Naive B cell (primary cell): ENCODE measurements at regions not wholly inside any gene's neighbourhood (a gene's known extent, or its start where the extent isn't known, plus 50 kb on each side); places are given as distances from the start of the nearest gene placed in this dataset.

Source experiments
- ATAC-seq, 2 donors: fragments of 150-1000 bp; cut with Tn5 transposase; 2 replicates each; pipeline ENCODE4 v1.10.0; 2021; ENCODE audit warnings: low read depth in 2 of 2, mild to moderate bottlenecking in 2 of 2, moderate library complexity in 2 of 2
- DNase-seq: peaks from one replicate; pipeline ENCODE4 v3.0.0; 2022
- H3K27ac Mint-ChIP-seq, 6 donors: one replicate each; pipeline ENCODE4 v1.8.0; 2020 to 2022; ENCODE audit warnings: mild to moderate bottlenecking in 6 of 6, mixed read lengths in 6 of 6, moderate library complexity in 5 of 6, inconsistent platforms in 2 of 6
- H3K27me3 Mint-ChIP-seq, 3 donors: one replicate each; pipeline ENCODE4 v1.8.0; 2021 to 2022; ENCODE audit warnings: mixed read lengths in 3 of 3, mild to moderate bottlenecking in 1 of 3
- H3K36me3 Mint-ChIP-seq, 2 donors: one replicate each; pipeline ENCODE4 v1.8.0; 2020 to 2022; ENCODE audit warnings: mixed read lengths in 2 of 2, inconsistent platforms in 1 of 2, mild to moderate bottlenecking in 1 of 2
- H3K4me1 Mint-ChIP-seq, 3 donors: one replicate each; pipeline ENCODE4 v1.8.0; 2020 to 2022; ENCODE audit warnings: mixed read lengths in 3 of 3, inconsistent platforms in 1 of 3, mild to moderate bottlenecking in 1 of 3, moderate library complexity in 1 of 3
- H3K4me3 Mint-ChIP-seq, 8 donors: one replicate each; pipeline ENCODE4 v1.8.0; 2020 to 2022; ENCODE audit warnings: mild to moderate bottlenecking in 8 of 8, mixed read lengths in 8 of 8, moderate library complexity in 8 of 8, inconsistent platforms in 2 of 8
- H3K9me3 Mint-ChIP-seq, 7 donors: one replicate each; pipeline ENCODE4 v1.8.0; 2020 to 2022; ENCODE audit warnings: mixed read lengths in 7 of 7, mild to moderate bottlenecking in 5 of 7, inconsistent platforms in 2 of 7, moderate library complexity in 1 of 7

GRCh38 chr13:68690567-68690966 lies 1417.1 kb upstream of the ATXN8OS start:
- no peak overlapping the region for H3K4me3 Mint-ChIP-seq
- peaks cover 0 to 3% (median 0%) of the 10 kb centered on the region in 7 donors for H3K9me3 Mint-ChIP-seq
- no peaks in the 10 kb centered on the region for H3K4me1 Mint-ChIP-seq
- no peak overlapping the region for H3K27ac Mint-ChIP-seq
- no peaks in the 10 kb centered on the region for H3K36me3 Mint-ChIP-seq
- DNase-seq (no peak), ATAC-seq (no peak)
- H3K27me3 Mint-ChIP-seq: no peaks in the 10 kb centered on the region

DNA sequence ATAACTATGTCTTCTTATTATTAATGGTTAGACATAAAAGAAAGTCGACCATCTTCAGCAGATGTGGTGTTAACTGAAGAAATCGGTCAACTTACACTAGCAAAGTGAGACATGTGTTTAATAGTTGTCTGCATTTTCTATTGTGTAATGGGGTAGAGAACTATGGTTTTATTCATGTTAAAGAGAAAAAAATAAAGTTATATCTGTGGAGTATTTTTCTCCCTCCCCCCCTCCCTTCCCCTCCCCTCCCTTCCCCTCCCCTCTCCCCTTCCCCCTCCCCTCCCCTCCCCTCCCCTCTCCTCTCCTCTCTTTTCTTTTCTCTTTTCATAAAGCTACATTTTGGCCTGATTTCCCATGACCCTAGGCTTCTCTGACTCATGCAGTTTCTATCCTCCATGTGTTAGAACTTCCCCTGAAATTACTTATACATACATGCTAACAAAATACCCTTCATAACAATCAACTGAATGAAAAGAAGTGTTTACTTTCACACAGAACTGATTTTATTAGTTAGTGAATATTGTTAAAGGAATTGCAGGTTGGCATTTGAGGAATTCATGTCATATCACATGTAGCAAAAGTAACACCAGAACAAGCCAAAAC lies 1431.0 kb upstream of the ATXN8OS start:
- DNase-seq: no peak
- Mint-ChIP-seq H3K27ac (no peak overlapping the region), H3K36me3 (no peaks in the 10 kb centered on the region), H3K9me3 (peaks cover 0 to 4% (median 2%) of the 10 kb centered on the region in 7 donors), H3K27me3 (no peaks in the 10 kb centered on the region), H3K4me3 (no peak overlapping the region), H3K4me1 (no peaks in the 10 kb centered on the region)
- no peak for ATAC-seq

DNA sequence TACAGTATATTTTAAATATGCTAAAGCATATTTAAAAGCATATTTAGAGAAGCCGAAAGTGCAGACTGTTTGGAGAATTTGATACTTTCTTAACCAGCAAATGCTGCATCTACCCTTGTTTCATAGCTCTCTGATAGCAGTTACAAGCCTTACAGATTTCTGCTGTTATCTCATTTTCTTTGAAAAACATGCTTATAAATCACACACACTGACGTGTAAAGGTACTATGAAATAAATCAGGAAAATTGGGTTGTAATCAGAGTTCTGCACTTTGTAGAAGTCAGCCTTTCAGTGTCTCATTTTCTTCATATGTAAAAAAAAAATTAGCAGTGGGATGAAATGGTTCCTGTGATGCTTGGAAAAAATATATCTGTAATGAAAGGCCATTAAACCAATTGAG lies 1432.4 kb upstream of the ATXN8OS start:
- H3K4me3 Mint-ChIP-seq: no peak overlapping the region
- H3K27ac Mint-ChIP-seq: no peak overlapping the region
- H3K9me3 Mint-ChIP-seq: peaks cover 0 to 4% (median 2%) of the 10 kb centered on the region in 7 donors
- DNase-seq (no peak), ATAC-seq (no peak)
- no peaks in the 10 kb centered on the region for H3K4me1 Mint-ChIP-seq
- H3K27me3 Mint-ChIP-seq: no peaks in the 10 kb centered on the region
- no peaks in the 10 kb centered on the region for H3K36me3 Mint-ChIP-seq

DNA sequence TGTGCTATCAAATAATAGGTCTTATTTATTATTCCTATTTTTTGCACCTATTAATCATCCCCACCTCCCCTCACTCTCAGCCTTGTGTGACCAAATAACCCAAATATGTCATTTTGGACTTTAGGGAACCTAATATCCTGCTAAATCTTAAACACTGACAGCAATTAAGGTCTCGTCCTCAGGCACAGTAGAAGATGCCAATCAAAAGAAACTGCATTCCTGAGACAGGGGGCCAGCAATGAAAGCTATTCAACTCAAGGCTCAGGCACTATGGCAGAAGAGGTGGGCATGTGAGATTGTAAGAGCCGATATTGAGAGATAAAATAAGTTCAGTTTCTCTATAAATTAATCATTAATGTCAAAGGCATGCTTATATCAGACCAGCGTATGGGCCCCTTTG lies 1437.7 kb upstream of the PCDH9 start:
- DNase-seq (no peak), ATAC-seq (no peak)
- H3K9me3 Mint-ChIP-seq: peaks cover 0 to 7% (median 0%) of the 10 kb centered on the region in 7 donors
- no peaks in the 10 kb centered on the region for H3K4me1 Mint-ChIP-seq
- H3K36me3 Mint-ChIP-seq: no peaks in the 10 kb centered on the region
- no peak overlapping the region for H3K4me3 Mint-ChIP-seq
- no peaks in the 10 kb centered on the region for H3K27me3 Mint-ChIP-seq
- no peak overlapping the region for H3K27ac Mint-ChIP-seq

DNA sequence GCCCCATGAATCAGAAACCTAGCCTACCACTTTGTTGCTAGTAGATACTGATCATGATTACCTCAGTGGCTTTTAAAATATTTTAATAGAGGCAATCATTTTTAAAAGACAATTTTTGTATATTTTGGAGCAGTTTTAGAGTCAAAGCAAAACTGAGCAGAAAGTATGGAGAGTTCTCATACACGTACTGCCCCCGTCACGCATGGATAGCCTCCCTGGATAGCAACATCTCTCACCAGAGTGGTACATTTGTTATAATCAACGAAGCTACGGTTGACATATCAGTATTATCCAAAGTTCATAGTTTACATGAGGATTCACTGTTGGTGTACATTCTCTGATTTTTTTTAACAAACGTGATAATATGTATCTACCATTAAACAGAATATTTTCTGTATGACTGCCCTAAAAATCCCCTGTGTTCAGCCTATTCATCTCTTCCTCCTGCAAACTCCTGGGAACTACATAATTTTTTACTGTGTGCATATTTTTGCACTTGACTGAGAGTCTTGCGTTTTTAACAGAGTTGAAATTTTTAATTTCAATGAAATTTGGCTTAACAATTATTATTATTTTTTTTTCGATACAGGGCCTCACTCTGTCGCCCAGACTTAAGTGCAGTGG lies 1436.8 kb upstream of the PCDH9 start:
- H3K9me3 Mint-ChIP-seq: peaks cover 0 to 7% (median 0%) of the 10 kb centered on the region in 7 donors
- no peak overlapping the region for H3K27ac Mint-ChIP-seq
- H3K4me3 Mint-ChIP-seq: no peak overlapping the region
- H3K36me3 Mint-ChIP-seq: no peaks in the 10 kb centered on the region
- H3K4me1 Mint-ChIP-seq: no peaks in the 10 kb centered on the region
- ATAC-seq: no peak
- DNase-seq: no peak
- no peaks in the 10 kb centered on the region for H3K27me3 Mint-ChIP-seq

- DNase-seq: no peak
- ATAC-seq: no peak
- Mint-ChIP-seq H3K36me3 (no peaks in the 10 kb centered on the region), H3K9me3 (peaks cover 0 to 2% (median 0%) of the 10 kb centered on the region in 7 donors), H3K4me3 (no peak overlapping the region), H3K27me3 (no peaks in the 10 kb centered on the region), H3K27ac (no peak overlapping the region), H3K4me1 (peaks cover 0 to 3% (median 0%) of the 10 kb centered on the region in 3 donors)
Measured at GRCh38 chr13:68645814-68646213, 1415.7 kb upstream of the PCDH9 start.

- Mint-ChIP-seq H3K36me3 (no peaks in the 10 kb centered on the region), H3K4me1 (peaks cover 0 to 3% (median 0%) of the 10 kb centered on the region in 3 donors), H3K27ac (no peak overlapping the region), H3K27me3 (no peaks in the 10 kb centered on the region), H3K4me3 (no peak overlapping the region), H3K9me3 (peaks cover 0 to 2% (median 0%) of the 10 kb centered on the region in 7 donors)
- DNase-seq (no peak), ATAC-seq (no peak)
Measured at GRCh38 chr13:68644611-68645010, 1414.5 kb upstream of the PCDH9 start.

- H3K4me1 Mint-ChIP-seq: no peaks in the 10 kb centered on the region
- DNase-seq (no peak), ATAC-seq (no peak)
Measured at GRCh38 chr13:68636784-68637183, 1406.6 kb upstream of the PCDH9 start.

GRCh38 chr13:68628994-68629393 lies 1398.9 kb upstream of the PCDH9 start:
- no peak overlapping the region for H3K27ac Mint-ChIP-seq
- H3K9me3 Mint-ChIP-seq: peaks cover 1 to 11% (median 6%) of the 10 kb centered on the region in 7 donors
- no peaks in the 10 kb centered on the region for H3K36me3 Mint-ChIP-seq
- ATAC-seq (no peak), DNase-seq (no peak)
- no peaks in the 10 kb centered on the region for H3K4me1 Mint-ChIP-seq
- H3K27me3 Mint-ChIP-seq: no peaks in the 10 kb centered on the region
- no peak overlapping the region for H3K4me3 Mint-ChIP-seq

More at GRCh38 chr13:68636784-68637183, 1406.6 kb upstream of the PCDH9 start:
- peaks cover 0 to 10% (median 3%) of the 10 kb centered on the region in 7 donors for H3K9me3 Mint-ChIP-seq
- H3K27ac Mint-ChIP-seq: no peak overlapping the region
- no peaks in the 10 kb centered on the region for H3K36me3 Mint-ChIP-seq
- no peaks in the 10 kb centered on the region for H3K27me3 Mint-ChIP-seq
- H3K4me3 Mint-ChIP-seq: no peak overlapping the region

GRCh38 chr13:68627379-68627778 lies 1397.2 kb upstream of the PCDH9 start:
- H3K9me3 Mint-ChIP-seq: peaks cover 1 to 14% (median 5%) of the 10 kb centered on the region in 7 donors
- H3K36me3 Mint-ChIP-seq: no peaks in the 10 kb centered on the region
- H3K4me3 Mint-ChIP-seq: no peak overlapping the region
- DNase-seq: no peak
- no peaks in the 10 kb centered on the region for H3K4me1 Mint-ChIP-seq
- ATAC-seq: no peak
- H3K27me3 Mint-ChIP-seq: no peaks in the 10 kb centered on the region
- no peak overlapping the region for H3K27ac Mint-ChIP-seq

GRCh38 chr13:68616600-68617222 lies 1386.6 kb upstream of the PCDH9 start:
- Mint-ChIP-seq H3K27ac (no peak overlapping the region), H3K36me3 (peaks cover 0 to 10% of the 10 kb centered on the region in 2 donors), H3K27me3 (no peaks in the 10 kb centered on the region), H3K4me3 (no peak overlapping the region), H3K4me1 (peaks cover 0 to 4% (median 0%) of the 10 kb centered on the region in 3 donors), H3K9me3 (peaks cover 6 to 29% (median 13%) of the 10 kb centered on the region in 7 donors)
- DNase-seq (no peak), ATAC-seq (no peak)

DNA sequence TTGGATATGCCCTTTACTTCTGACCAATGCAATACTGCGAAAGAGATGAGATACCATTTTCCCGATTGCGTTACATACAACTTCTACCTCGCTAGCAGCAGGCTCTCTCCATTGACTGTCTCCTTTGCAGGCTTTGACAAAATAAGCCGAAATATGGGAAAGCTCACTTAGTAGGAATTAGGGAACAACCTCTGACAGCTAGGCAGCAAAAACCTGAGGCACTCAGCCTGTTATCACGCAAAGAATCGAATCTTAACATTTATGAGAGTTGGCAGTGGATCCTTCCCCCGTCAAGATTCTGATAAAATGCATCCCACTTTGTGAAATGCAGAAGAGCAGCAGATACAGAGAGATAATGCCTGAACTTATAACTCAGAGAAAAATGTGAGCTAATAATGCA lies 1379.5 kb upstream of the PCDH9 start:
- Mint-ChIP-seq H3K27me3 (no peaks in the 10 kb centered on the region), H3K4me3 (no peak overlapping the region), H3K9me3 (peaks cover 0 to 5% (median 4%) of the 10 kb centered on the region in 7 donors), H3K27ac (no peak overlapping the region), H3K4me1 (no peaks in the 10 kb centered on the region), H3K36me3 (no peaks in the 10 kb centered on the region)
- ATAC-seq: no peak
- no peak for DNase-seq

GRCh38 chr13:68608147-68608546 lies 1378.0 kb upstream of the PCDH9 start:
- no peak overlapping the region for H3K27ac Mint-ChIP-seq
- H3K4me3 Mint-ChIP-seq: no peak overlapping the region
- DNase-seq (no peak), ATAC-seq (no peak)
- H3K9me3 Mint-ChIP-seq: peaks cover 0 to 5% (median 3%) of the 10 kb centered on the region in 7 donors
- H3K36me3 Mint-ChIP-seq: no peaks in the 10 kb centered on the region
- H3K4me1 Mint-ChIP-seq: no peaks in the 10 kb centered on the region
- no peaks in the 10 kb centered on the region for H3K27me3 Mint-ChIP-seq

- no peaks in the 10 kb centered on the region for H3K27me3 Mint-ChIP-seq
- H3K36me3 Mint-ChIP-seq: no peaks in the 10 kb centered on the region
- DNase-seq: no peak
- peaks cover 0 to 3% (median 0%) of the 10 kb centered on the region in 7 donors for H3K9me3 Mint-ChIP-seq
- no peak overlapping the region for H3K4me3 Mint-ChIP-seq
- H3K27ac Mint-ChIP-seq: no peak overlapping the region
- peaks cover 0 to 2% (median 0%) of the 10 kb centered on the region in 3 donors for H3K4me1 Mint-ChIP-seq
- ATAC-seq: no peak
Measured at GRCh38 chr13:68597641-68598040, 1367.5 kb upstream of the PCDH9 start.
